Non-pigmented ciliary epithelial cell (primary cell): ENCODE measurements at regions not wholly inside any gene's neighbourhood (a gene's known extent, or its start where the extent isn't known, plus 50 kb on each side); places are given as distances from the start of the nearest gene placed in this dataset.

Source experiments
- DNase-seq: peaks from one replicate; pipeline ENCODE4 v3.0.0-alpha.2; 2010; ENCODE audit warnings: low read depth

DNA sequence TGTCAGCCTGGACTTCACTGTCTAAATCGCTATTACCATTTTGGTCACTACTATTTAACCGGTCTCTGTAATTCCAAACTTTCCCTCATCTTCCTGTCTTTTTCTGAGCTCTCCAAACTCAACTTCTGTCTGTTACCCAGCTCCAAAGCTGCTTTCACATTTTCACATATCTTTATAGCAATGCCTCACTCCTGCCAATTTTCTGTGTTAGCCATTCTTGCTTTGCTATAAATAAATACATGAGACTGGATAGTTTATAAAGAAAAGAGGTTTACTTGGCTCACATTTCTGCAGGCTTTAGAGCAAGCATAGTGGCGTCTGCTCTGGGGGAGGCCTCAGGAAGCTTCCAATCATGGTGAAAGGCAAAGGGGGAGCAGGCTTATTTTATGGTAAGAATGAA, 368.3 kb upstream of the GNPDA2 start:
- no peak for DNase-seq

DNA sequence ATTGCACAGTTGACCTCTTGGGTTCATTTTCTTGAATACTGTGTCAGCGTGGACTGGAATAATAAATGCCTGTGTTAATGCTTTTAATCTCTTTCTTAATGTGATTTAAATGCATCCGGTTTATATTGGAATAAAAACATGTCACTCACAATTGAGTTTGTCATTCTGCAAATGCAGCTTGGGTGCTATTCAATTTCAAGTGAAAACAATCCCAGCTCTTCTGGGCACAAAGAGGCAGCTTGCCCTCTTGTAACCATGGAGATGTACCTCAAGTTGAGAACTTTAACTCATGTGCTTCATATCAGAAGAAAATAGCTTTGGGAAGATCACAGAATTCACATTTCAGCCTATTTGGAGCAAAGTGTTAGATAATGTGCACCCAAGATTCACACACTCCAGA, 355.7 kb upstream of the GNPDA2 start:
- no peak for DNase-seq

DNA sequence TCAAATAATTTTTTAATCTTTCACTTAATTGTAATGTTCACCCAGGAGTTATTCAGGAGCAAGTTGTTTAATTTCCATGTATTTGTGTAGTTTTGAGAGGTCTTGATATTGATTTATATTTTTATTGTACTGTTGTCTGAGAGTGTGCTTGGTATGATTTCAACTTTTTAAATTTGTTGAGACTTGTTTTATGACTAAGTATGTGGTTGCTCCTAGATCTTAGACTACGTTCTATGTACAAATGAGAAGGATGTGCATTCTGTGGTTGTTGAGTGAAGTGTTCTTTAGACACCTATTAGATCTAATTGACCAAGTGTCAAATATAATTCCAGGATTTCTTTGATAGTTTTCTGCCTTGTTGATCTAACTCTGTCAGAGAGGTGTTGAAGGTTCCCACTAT, 353.3 kb upstream of the GNPDA2 start:
- no peak for DNase-seq

DNA sequence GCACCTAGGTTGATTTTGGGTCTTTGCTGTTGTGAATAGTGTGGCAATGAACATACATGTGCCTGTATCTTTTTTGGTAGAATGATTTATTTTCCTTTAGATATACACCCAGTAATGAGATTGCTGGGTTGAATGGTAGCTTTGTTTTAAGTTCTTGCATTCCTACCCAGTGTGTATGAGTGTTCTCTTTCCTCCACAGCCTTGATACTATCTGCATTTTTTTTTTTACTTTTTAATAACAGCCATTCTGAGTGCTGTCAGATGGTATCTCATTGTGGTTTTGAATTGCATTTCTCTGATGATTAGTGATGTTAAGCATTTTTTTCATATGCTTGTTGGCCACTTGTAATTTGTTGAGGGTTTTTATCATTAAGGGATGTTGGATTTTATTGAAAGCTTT, 351.8 kb upstream of the GNPDA2 start:
- no peak for DNase-seq

DNA sequence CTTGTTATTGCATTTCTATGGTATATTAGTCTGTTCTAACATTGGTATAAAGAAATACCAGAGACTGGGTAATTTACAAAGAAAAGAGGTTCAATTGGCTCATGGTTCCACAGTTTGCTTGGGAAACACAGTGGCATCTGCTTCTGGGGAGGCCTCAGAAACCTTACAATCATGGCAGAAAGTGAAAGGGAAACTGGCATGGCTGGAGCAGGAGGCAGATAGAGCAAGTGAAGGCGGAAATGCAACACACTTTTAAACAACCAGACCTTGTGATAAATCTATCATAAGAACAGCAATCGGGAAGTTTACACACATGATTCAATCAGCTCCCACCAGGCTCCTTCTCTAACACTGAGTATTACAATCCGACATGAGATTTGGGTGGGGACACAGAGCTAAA, 346.6 kb upstream of the GNPDA2 start:
- DNase-seq = no peak

DNA sequence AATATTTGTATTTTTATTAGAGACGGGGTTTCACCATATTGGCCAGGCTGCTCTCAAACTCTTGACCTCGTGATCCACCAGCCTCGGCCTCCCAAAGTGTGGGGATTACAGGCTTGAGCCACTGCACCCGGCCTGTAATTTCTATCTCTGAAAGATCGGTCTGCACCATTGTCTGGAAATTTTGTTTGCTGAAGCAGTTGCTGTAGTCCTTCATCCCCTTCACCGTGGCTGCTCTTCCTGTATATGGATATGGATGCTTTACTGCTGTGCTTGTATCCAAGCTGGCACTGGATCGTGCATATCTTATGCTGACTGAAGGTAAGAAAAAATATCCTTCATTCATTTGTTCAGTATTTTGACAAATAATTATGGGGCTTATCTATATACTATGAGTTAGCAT, 338.4 kb upstream of the GNPDA2 start:
- DNase-seq = no peak

DNA sequence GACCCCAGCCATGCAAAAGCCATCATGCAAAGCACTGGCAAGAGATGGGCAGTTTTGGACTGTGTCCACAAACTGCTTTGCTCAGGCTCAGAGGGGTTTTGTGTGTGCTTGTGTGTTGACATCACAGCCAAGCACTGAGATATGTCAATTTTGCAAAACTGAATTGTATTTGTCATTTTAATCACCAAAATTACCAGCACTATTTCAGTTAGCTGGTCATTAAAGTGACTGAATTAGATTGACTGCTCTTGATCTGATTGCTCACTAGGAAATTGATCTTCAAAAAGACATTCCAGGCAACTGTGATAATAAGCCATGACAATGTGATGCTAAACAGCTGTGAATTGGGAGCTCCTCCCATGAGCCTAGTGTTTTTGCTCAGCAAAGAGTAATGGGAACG, 337.3 kb upstream of the GNPDA2 start:
- DNase-seq = no peak

DNA sequence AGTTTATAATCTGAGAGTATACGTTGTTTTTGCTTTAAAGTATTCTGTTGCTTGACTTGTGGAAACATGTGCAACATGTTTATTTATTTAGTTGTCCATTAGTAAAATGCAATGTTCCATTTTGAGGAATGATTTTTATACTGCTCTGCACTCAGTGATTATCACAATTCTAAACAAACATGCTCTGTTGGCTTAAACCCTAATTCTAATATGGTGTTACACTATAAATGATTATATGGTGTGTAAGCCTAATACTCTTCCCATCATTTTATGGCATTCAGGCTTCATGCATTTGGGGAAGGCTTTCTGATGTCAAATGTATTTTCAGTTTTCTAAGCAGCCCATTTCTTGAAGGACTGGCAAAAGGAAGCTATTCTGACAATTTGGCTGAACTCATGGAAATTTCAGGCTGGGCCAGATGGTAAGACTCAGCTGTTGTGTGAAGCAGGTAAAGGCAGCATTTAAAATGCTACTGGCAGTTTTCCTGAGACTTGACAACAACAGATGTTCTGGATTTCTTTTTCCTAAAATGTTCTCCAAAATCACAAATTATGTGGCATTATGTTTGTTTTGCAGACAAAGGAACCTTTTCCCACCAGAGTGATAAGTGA, 336.7 kb upstream of the GNPDA2 start:
- no peak for DNase-seq

DNA sequence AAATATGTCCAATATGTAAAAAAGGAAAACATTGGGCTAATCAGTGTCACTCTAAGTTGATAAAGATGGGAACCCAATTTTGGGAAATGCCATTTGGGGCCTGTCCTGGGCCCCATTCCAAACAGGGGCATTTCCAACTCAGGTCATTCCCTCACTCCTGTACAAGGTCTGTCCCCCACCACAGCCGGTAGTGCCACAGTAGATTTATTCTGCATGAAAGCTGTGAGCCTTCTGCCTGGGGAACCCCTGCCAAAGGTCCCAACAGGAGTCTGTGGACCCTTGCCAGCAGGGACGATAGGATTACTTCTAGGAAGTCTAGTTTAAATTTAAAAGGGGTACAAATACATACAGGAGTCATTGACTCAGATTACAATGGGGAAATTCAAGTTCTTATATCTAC, 317.6 kb upstream of the GNPDA2 start:
- DNase-seq = no peak

DNA sequence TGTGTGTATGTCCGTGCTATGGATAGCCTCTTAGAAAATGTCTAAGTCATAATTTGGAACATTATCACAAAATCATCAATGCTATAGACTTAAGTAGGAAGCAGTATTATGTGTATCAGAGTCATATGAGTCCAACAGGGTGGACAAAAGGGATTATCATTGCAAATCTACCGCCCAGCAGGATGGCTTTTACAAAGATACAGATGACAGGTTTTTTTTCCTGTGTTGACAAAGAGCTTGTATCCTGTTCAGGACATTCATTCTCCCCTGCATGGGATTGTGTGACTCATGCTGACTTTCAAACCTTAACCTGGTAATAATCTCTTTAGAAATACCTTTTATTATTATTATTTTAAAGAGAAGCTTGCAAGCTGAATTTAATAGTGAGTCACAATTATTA, 310.3 kb upstream of the GNPDA2 start:
- DNase-seq = no peak

DNA sequence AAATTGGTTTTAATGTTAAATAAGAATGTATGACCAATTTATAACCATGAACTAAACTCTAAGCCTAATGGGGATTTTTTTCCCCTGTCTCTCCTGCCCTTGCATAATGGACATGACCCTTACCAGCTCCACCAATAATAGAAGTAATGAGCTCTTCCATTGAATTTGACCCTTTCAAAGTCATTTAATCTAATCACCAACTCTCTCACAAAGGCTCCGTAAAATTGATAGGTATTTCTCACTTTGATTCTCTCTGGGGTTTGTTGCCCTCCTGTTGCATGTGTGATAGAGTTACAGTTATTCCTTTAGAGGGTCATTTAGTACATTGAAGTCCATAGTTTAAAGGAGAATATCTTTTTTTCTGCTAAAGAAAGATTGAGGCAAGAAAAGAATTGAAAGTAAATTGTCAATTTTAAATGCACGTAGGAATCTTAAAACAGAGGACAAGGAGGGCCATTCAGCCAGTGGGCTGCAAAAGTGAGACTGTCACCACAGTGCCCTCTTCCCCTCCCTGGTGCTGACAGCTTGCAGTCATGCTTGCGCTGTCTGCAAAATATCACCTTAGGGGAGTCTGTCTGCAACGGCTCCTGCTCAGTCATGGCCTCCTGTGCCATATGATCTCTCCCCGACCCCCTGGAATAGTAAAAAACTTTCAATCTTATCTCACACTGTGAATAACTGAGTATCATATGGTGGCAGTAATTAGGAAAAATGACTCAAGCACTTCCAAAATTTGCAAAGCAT, 307.5 kb upstream of the GNPDA2 start:
- no peak for DNase-seq

DNA sequence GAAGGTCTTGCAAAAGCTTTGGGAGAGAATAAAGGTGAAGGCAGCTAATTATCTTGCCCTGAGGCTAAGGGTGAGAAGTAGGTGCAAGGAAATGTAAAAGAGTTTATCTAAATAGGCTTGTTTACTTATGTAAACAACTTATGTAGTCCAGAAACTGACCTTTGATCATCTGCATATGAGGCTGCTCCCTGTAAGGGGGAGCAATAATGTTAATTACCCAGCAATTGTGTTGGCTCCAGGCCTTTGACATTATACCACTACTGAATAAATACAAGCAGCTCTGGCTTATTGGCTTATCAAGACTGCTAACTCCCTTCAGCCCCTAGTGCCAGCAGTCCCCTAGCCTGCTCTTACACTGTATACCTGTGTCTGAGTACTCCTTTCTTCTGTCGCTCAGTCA, 303.7 kb upstream of the GNPDA2 start:
- no peak for DNase-seq

DNA sequence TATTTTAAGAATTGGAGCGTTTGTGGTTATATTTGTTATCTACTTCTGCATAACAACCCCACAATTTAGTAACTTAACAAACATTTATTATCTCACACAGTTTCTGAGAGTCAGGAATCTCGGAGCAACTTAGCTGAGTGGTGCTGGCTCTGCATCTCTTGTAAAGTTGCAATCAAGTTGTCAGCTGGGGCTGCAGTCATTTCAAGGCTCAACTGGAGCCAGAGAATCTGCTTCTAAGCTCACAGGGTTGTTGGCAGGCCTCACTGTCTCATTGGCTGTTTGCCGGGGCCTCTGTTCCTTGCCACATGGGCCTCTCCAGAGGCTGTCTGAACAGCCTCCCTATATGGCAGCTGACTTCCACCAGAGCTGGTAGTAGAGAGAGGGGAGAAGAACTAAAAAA, 281.2 kb upstream of the GNPDA2 start:
- no peak for DNase-seq

DNA sequence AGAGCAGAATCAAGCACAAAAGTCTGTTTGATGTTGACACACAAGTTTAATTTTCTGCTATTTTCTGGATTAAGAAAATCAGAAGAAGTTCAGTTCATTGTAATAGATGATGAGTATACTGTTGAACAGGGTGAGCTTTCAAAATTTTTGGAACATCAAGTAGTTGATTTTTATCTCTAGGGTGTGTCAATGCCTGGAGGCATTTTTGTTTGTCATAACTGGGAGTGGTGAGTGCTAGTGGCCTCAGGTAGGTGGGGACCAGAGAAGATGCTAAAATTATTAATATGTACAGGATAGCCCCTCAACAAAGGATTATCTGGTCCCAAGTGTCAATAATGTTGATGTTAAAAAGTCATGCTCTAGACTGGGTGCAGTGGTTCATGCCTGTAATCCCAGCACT, 279.7 kb upstream of the GNPDA2 start:
- no peak for DNase-seq

DNA sequence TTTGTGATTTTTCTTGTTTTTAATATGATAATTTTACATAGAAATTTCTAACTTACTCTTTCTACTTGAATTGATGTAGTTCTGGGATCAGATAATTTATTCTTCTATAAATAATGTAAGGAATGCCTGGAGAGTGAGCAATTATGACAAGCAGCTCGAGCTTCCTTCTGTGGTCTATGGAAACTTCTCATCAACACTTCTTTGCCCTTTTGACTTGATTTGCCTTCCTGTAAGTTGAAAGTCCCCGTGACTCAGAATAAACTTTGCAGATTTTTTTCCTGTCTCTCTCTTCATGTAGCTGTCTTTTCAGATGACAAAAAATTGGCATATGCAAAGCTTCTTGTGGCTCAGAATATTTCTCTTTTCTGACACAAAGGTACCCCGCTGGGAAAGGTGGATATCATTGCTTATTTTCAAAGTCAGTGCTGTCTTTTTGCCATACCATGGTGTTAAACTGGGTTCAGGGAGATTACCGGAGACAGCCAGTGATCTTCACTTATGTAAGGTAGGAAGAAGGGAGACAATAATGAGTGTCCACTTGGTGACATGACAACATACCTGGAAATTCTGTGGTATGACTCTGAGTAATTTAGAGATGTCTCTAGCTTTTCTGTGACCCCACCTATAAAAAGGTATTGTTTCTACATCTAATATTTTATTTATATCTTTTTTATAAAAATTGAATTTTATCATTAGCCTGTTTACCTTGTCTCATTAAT, 278.6 kb upstream of the GNPDA2 start:
- DNase-seq = peak; percentile 37

DNA sequence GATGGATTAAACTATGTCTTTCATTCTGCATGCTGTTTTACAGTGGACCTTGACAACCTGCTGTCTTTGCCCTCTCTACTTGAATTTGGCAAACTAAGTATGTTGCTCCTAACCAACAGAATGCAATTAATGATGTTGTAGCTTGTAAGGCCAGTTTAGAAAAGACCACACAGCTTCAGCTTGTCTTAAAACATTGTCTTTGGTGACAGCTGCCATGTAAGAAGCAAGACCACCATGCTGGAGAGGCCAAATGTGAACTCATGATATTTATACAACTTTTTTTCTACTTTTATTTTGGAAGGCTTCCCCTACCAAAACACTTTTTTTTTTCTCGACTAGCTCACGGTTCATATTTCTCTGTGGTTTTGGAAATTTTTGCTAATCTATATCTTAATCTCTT, 278.0 kb upstream of the GNPDA2 start:
- DNase-seq = no peak

DNA sequence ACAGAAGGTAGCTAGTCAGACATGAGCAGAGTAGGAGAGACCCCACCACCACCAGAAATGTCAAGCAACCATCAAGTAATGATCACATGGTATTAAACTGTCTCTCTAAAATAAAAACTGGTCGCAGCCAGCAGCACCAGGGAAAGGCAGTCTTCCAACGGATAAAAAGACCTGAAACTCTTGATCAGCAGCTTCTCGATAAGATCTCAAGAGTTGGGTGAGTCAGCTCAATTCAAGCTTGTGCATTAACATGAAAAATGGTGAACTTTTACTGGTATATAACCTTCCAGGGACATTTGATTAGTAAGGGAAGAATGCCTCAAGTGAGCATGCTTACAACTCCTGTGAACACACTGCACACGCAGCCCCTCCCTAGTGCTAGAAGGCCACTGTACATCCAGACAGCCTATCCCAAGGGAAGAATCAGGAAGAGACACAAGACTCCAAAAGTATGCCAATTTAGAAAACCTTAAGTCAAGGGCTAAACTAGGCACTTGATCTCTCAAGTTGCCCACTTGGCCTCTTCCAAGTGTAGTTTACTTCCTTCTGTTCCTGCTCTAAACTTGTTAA, 270.0 kb upstream of the GNPDA2 start:
- no peak for DNase-seq

DNA sequence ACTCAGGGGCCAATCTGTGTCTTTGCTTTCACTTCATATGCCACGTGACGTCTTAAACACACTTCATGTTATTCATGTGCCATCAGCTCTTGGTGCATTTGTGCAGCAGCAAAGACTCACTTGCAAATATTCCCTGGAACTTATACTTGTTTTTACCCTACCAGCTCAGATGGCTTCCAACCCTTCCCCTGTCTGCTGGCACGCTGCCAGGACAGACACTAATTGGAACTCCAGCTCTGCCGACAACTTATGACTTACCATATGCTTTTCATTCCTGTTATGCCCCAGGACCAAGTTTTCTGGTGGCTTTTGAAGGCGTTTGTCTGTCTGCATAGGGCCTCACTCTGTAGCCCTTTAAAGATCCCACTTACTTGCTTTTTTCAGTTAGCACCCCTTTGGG, 261.7 kb upstream of the GNPDA2 start:
- no peak for DNase-seq

DNA sequence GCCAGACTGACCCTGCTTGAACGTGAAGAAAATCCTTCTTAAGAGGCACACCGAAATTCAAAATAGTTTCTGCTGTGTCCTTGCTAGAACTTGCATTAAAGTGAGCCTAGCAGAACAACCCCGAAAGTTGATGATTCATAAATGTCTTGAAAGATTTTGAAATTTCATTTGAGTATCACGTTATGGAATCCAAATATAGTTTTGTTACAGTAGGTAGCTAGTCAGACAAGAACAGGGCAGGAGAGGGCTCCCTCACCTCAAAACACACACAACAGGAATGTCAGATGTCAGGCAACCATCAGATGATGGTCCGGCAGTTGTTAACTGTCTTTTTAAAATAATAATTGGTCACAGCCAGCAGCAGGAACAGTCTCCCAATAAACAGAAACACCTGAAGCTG, 259.6 kb upstream of the GNPDA2 start:
- DNase-seq = no peak

DNA sequence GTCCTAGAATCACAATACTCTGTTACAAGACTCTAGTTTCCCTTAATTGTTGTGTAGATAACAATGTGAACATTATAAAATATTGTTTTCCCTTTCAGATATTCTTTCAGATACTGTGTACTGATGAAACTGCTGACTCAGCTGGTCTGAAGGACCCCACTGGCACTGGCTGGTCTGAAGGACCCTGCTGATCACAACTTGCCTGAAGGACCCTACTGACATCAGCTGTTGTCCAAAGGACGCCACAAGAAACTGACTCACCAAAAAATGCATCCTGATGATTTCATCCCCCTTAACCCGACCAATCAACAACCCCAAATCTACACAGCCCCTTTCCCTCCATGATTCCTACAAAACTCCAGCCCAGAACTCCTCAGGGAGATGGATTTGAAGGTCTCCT, 258.8 kb upstream of the GNPDA2 start:
- no peak for DNase-seq

DNA sequence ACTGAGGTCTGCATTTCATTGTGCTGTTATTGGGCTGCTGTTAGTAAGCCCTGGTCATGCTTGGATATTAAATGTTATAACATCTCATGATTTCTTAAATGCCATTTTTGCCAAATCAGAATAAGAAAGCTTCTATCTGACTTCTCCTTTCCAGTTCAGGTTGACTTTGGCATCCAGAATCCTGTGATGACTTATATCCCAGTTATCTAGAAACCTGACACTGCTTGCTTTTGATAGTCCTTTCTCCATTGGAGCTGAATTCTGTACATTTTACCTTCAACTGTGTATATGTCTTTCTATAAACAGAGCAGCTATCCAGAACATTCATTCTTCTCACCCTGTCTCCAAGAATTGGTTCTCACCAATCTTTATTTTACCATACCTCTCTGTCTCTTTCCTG, 257.7 kb upstream of the GNPDA2 start:
- DNase-seq = no peak

DNA sequence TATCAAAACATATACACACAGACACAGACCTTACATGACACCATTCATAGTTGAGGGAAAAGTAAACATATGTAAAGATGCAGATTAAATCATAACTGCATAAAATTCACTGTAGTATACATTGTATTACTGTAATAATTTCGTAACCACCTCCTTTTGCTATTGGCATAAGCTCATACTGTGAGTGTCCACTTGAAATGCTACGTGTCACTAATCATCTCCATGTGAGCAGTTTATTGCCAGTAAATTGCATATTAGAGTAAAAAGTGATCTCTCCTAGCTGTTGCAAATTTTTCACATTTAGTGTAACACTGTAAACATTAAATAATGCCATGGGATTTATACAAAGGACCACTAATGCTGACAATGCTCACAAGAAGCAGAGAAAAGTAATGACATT, 256.7 kb upstream of the GNPDA2 start:
- DNase-seq = no peak

DNA sequence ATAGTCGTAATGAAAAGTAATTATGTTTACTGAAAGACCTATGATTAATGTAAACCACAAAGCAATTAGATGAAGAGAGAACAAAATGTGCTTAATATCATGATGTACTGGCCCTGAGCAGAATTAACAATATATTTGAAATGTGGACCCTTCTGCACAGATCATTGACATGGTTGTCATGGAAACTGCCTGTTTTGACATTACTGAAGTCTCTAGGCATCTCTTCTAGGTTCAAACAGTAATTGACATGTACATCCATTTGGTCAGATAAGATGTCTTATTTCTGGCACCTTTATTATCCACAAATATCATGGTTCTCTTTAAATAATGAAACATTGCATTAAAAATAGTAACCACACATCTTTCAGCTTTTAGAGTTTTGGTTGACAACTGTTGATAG, 251.7 kb upstream of the GNPDA2 start:
- DNase-seq = no peak
